ENCODE measurements at regions not wholly inside any gene's neighbourhood (a gene's known extent, or its start where the extent isn't known, plus 50 kb on each side); places are given as distances from the start of the nearest gene placed in this dataset.

GRCh38 chr3:147130461-147130860 lies 275.9 kb downstream of the ZIC4 start:
- TF ChIP-seq POLR2AphosphoS5 (IDR thresholded peaks at IDR 0.05; ENCODE audit: low read depth, low read length): no peak
- no peak for TF ChIP-seq REST (IDR thresholded peaks at IDR 0.05; ENCODE audit: insufficient read depth in 1 of 2, low read depth in 2 of 2, low read length in 2 of 2)
- TF ChIP-seq TAF1 (IDR thresholded peaks at IDR 0.05; ENCODE audit: borderline replicate concordance, insufficient read depth, low read length): no peak
- no peak for TF ChIP-seq SIN3A (IDR thresholded peaks at IDR 0.05; ENCODE audit: borderline replicate concordance, insufficient read depth, low read length)
- TF ChIP-seq FOXP2 (optimal IDR thresholded peaks at IDR 0.05; ENCODE audit: borderline replicate concordance, extremely low read depth, extremely low read length, insufficient read depth): no peak

Data from PFSK-1 (cell line).